Panc1 (cell line): ENCODE measurements at regions not wholly inside any gene's neighbourhood (a gene's known extent, or its start where the extent isn't known, plus 50 kb on each side); places are given as distances from the start of the nearest gene placed in this dataset.

Experiments
- CTCF ChIP-seq: fragments of 450-650 bp; IDR thresholded peaks from 2 replicates; pipeline ENCODE4 v1.5.1; 2017; ENCODE audit warnings: mild to moderate bottlenecking
- POLR2AphosphoS5 ChIP-seq: IDR thresholded peaks from 2 replicates; pipeline ENCODE4 v1.6.1; 2012; ENCODE audit warnings: mild to moderate bottlenecking, low read depth, low read length, moderate library complexity
- REST ChIP-seq, 2 experiments: IDR thresholded peaks; 2 replicates each; pipeline ENCODE4 v1.6.1; 2011 to 2012; ENCODE audit warnings: low read depth in 2 of 2, control low read depth in 1 of 2, low read length in 1 of 2, mild to moderate bottlenecking in 1 of 2, moderate library complexity in 1 of 2; ENCODE audit not compliant: insufficient read depth in 1 of 2
- SIN3A ChIP-seq: IDR thresholded peaks from 2 replicates; pipeline ENCODE4 v1.6.1; 2012; ENCODE audit warnings: low read depth, mild to moderate bottlenecking, low read length, moderate library complexity, borderline replicate concordance; ENCODE audit not compliant: insufficient read depth
- TCF7L2 ChIP-seq: IDR thresholded peaks from 2 replicates; pipeline ENCODE4 v1.6.1; 2011; ENCODE audit warnings: mild to moderate bottlenecking, low read depth, low read length, inconsistent platforms

DNA sequence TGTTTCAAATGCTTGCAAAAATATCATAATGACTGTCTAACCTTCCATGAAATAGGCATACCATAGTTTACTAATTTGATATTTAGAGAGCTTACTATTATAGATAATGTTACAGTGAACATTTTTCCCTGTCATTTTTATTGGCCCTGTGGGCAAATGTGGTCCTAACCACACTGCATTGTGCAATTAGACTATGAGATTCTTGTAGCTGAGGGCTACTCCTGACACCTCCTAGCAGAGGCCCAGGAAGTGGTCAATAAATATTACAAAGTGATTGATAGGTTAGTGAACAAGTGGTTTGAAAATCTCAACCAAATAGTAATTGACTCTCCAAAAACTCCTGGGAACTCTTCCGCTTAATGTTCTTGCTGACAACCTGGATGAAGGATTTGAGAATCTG, 160.5 kb upstream of the KCNG1 start:
- TF ChIP-seq CTCF (no peak), TCF7L2 (no peak), REST (IDR thresholded peaks at IDR 0.05; ENCODE audit: insufficient read depth in 1 of 2, low read depth in 2 of 2, low read length in 1 of 2) (no peak), SIN3A (no peak), POLR2AphosphoS5 (no peak)
